Bronchial epithelial cell (primary cell): ENCODE measurements at regions not wholly inside any gene's neighbourhood (a gene's known extent, or its start where the extent isn't known, plus 50 kb on each side); places are given as distances from the start of the nearest gene placed in this dataset.

Experiments
- DNase-seq: peaks from one replicate; pipeline ENCODE4 v3.0.0-alpha.2; 2010; ENCODE audit warnings: low read depth
- FAIRE-seq: peaks from 2 replicates; lab custom pipeline; 2011; peaks lifted over from hg19 to GRCh38; lab: Jason Lieb, UNC
- H3K27me3 ChIP-seq: 2 replicates; pipeline ENCODE4 v1.5.1; 2011; ENCODE audit warnings: low read length; ENCODE audit not compliant: control insufficient read depth, insufficient read depth
- H3K36me3 ChIP-seq: 2 replicates; pipeline ENCODE4 v1.5.1; 2011; ENCODE audit warnings: low read length; ENCODE audit not compliant: control insufficient read depth, insufficient read depth
- H3K4me3 ChIP-seq: 2 replicates; pipeline ENCODE4 v1.5.1; 2011; ENCODE audit warnings: mild to moderate bottlenecking, low read depth, low read length, control low read depth
- TF ChIP-seq, protein P1 (sequence below): IDR thresholded peaks from 2 replicates; pipeline ENCODE4 v1.5.1; 2011; ENCODE audit warnings: mild to moderate bottlenecking, moderate library complexity, low read length, control low read depth, inconsistent platforms; ENCODE audit not compliant: insufficient read depth, severe bottlenecking

- TF ChIP-seq, protein P1, sequence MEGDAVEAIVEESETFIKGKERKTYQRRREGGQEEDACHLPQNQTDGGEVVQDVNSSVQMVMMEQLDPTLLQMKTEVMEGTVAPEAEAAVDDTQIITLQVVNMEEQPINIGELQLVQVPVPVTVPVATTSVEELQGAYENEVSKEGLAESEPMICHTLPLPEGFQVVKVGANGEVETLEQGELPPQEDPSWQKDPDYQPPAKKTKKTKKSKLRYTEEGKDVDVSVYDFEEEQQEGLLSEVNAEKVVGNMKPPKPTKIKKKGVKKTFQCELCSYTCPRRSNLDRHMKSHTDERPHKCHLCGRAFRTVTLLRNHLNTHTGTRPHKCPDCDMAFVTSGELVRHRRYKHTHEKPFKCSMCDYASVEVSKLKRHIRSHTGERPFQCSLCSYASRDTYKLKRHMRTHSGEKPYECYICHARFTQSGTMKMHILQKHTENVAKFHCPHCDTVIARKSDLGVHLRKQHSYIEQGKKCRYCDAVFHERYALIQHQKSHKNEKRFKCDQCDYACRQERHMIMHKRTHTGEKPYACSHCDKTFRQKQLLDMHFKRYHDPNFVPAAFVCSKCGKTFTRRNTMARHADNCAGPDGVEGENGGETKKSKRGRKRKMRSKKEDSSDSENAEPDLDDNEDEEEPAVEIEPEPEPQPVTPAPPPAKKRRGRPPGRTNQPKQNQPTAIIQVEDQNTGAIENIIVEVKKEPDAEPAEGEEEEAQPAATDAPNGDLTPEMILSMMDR: no peak
- FAIRE-seq: peak; percentile 72
- DNase-seq: peak; percentile 77
- H3K27me3 ChIP-seq: no peaks in the 10 kb centered on the region
- no peaks in the 10 kb centered on the region for H3K36me3 ChIP-seq
- H3K4me3 ChIP-seq: no peak overlapping the region
Measured at GRCh38 chr11:130775306-130776060, 140.8 kb downstream of the SNX19 start.

DNA sequence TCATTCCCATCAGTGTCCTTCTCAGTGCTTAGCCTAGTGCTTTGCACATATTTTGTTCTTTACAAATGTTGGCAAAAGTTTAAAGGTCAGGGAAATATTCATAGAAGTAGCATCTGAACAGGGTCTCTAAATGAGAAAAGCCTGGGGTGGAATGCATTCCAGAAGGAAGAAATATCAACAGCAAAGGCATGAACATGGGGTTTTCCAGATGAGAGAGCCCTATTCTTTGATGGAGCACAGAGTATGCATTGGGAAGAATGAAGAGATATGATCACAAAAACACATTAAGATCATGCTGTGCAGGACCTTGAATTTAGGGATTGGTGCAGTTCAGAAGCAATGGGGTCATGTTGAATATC, 140.2 kb downstream of the SNX19 start:
- Histone ChIP-seq H3K4me3 (no peak overlapping the region), H3K36me3 (no peaks in the 10 kb centered on the region), H3K27me3 (no peaks in the 10 kb centered on the region)
- no peak for FAIRE-seq
- DNase-seq: no peak
- TF ChIP-seq, protein P1: no peak

DNA sequence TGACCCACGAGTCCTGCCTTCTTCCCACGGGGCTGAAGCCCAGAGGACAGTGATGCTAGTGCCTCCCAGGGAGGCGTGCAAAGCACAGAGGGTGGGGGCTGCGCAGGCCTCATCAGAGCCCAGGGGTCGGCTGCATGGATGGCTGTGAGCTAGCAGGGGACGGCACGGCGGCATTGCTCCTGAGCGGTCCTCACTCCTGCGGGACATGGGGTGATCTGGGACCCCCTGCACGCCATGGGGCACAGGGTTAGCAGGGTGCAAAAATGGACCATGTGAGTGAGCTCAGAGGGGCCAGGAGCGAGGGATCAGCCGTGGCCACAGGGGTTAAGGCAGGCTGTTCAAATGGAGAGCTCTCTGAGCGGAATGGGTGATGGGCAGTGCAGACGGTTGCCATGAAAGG, 138.3 kb downstream of the SNX19 start:
- H3K36me3 ChIP-seq: no peaks in the 10 kb centered on the region
- TF ChIP-seq, protein P1: no peak
- no peaks in the 10 kb centered on the region for H3K27me3 ChIP-seq
- no peak for FAIRE-seq
- no peak overlapping the region for H3K4me3 ChIP-seq
- DNase-seq: no peak

GRCh38 chr11:130778705-130779104, 137.6 kb downstream of the SNX19 start:
- no peak for DNase-seq
- H3K27me3 ChIP-seq: no peaks in the 10 kb centered on the region
- no peaks in the 10 kb centered on the region for H3K36me3 ChIP-seq
- H3K4me3 ChIP-seq: no peak overlapping the region
- no peak for FAIRE-seq
- TF ChIP-seq, protein P1: no peak

DNA sequence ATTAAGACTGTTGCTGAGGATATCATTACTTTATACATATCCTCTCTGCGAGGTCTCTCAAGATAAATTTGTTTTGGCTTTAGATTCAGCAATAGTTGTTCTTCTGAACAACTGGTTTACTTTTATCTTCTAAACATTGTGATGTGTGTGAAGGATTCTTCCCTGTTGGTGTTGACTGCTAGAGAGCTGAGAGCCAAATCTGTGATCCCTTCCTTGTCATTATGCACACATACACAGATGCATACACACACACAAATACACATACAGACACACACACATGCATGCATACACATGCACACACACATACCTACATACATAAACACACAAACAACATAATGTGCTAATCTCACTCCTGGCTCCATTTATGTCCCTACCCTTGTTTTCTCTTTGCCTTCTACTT, 137.0 kb downstream of the SNX19 start:
- no peaks in the 10 kb centered on the region for H3K36me3 ChIP-seq
- FAIRE-seq (no peak), DNase-seq (no peak)
- H3K27me3 ChIP-seq: no peaks in the 10 kb centered on the region
- no peak overlapping the region for H3K4me3 ChIP-seq
- TF ChIP-seq, protein P1: no peak

DNA sequence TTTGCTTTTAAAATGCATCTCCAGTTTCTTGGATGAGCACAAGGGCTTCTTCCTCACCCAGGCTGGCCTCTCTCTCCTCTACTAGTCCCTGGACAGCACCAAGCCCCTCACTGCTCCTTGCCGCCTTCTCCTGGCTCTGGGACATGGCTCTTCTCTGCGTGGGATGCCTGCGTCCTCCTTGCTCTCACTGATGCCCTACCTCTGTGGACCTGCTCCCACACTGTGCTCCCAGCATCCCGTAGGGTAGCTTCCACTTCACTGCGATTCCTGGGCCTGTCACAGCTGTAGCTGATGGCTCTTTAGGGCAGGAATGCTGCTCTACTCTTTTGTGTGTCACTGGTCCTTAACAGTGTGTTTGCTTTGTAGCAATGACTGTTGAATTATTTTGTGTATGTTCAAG, 136.3 kb downstream of the SNX19 start:
- Histone ChIP-seq H3K27me3 (no peaks in the 10 kb centered on the region), H3K36me3 (no peaks in the 10 kb centered on the region), H3K4me3 (no peak overlapping the region)
- TF ChIP-seq, protein P1: no peak
- DNase-seq (no peak), FAIRE-seq (no peak)
